ENCODE measurements at regions not wholly inside any gene's neighbourhood (a gene's known extent, or its start where the extent isn't known, plus 50 kb on each side); places are given as distances from the start of the nearest gene placed in this dataset.

- DNase-seq, result no peak
Measured at GRCh38 chr6:21382821-21383449, 210.6 kb upstream of the SOX4 start.

- no peak for DNase-seq
Measured at GRCh38 chr6:21383450-21384085, 210.0 kb upstream of the SOX4 start.

DNA sequence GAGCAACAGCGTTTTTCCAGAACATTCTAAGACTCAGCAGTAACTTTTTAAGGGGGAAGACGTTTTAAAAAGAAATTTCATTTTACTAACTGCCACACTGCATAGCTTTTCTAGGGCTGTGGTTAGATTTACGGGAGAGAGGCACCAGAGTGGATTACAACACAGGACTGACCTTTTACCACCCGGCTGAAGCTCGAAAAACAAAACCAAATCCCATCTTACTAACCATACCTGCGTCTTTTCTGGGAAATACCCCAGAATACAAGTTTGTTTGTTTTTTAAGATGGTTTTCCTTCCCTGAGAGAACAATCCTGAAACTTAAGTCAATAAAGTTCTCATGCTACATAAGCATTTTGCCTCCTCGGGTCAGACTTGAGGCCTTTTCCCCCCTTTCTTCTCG lies 209.3 kb upstream of the SOX4 start:
- DNase-seq, result no peak

- no peak for DNase-seq
Measured at GRCh38 chr6:21386744-21387143, 206.8 kb upstream of the SOX4 start.

- no peak for DNase-seq
Measured at GRCh38 chr6:21390532-21391213, 202.9 kb upstream of the SOX4 start.

- DNase-seq, result no peak
Measured at GRCh38 chr6:21392177-21392576, 201.4 kb upstream of the SOX4 start.

DNA sequence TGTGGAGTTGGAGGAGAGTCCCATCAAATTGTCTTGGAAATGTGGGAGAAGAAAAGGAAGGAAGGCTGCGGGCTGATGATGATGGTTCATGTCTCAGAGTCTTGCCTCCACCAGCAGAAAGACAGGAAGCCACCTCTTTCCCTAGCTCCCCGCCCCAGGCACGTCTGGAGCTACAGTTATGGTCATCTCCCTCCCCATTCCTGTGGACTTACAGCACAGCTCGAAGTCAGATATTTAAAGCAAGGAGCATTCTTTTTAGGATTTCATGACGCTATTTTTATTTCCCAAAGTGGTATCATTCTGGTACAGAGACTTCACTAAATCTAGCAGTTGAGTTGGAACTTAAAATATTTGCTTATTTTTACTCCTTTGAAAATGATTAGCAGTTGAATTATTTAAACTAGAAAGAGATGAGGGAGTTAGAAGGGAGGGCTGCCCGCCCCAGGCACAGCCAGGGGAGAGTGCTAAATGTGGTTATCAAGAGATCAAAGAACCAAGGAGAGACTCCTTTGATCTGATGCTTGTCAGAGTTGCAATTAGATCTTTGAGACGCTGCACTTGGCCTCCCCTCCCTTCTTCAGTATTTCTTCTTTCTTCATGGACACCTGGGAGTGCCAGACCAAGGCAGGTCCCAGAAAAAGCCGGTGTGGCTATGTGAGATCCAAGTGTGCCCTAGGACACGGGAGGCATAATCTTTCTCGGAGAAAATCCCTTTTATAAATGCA lies 199.9 kb upstream of the SOX4 start:
- no peak for DNase-seq

GRCh38 chr6:21395121-21395520 lies 198.4 kb upstream of the SOX4 start:
- DNase-seq, result no peak

- no peak for DNase-seq
Measured at GRCh38 chr6:21396313-21396712, 197.2 kb upstream of the SOX4 start.

DNA sequence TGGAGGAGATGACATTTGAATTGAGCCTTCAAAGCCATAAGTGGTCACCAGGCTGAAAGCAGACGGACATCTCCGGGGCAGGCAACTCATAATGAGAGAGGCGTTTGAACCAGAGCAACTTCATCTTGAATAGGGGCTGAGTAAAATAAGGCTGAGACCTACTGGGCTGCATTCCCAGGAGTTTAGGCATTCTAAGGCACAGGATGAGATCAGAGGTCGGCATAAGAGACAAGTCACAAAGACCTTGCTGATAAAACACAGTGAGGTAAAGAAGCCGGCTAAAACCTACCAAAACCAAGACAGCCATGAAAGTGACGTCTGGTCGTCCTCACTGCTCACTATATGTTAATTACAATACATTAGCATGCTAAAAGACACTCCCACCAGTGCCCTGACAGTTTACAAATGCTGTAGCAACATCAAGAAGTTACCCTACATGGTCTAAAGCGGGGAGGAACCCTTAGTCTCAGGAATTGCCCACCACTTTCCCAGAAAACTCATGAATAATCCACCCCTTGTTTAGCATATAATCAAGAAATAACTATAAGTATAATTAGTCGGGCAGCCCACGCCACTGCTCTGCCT lies 194.7 kb upstream of the SOX4 start:
- no peak for DNase-seq

- no peak for DNase-seq
Measured at GRCh38 chr6:21402368-21402767, 191.2 kb upstream of the SOX4 start.

DNA sequence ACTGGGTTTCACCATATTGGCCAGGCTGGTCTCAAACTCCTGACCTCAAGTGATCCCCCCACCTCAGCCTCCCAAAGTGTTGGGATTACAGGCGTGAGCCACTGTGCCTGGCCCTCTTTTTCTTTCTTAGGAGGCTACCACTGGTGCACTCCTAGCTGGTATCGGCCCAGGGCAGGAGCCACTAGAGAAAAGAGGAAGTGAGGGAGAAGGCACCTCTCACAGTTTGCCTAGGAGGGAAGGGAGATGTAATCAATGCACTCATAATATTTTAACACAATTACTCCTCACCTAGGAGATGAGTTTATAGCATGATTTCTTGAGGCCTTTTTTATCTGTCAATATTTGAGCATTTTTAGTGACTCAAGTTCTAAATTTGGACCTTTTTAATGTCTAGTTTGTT lies 189.0 kb upstream of the SOX4 start:
- no peak for DNase-seq

DNA sequence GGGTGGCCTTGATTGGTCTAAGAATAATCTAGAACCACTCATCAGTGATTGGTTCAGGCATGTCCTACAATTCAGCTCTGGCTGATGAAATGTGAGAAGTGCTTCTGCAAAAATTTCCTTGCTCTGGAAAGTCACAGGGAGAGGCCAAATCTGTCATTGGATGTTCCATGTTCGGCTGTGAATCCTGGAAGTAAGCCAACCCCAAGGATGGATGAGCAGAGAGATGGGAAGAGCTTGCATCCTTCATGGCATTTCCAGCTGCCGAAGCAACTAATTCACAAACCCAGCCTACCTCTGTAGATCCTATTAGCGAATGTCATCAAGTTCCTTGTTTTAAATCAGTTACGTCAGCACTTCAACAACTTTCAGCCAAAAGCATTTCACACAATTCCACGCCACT lies 187.2 kb upstream of the SOX4 start:
- DNase-seq, result no peak

GRCh38 chr6:21409231-21409630 lies 184.3 kb upstream of the SOX4 start:
- no peak for DNase-seq

DNA sequence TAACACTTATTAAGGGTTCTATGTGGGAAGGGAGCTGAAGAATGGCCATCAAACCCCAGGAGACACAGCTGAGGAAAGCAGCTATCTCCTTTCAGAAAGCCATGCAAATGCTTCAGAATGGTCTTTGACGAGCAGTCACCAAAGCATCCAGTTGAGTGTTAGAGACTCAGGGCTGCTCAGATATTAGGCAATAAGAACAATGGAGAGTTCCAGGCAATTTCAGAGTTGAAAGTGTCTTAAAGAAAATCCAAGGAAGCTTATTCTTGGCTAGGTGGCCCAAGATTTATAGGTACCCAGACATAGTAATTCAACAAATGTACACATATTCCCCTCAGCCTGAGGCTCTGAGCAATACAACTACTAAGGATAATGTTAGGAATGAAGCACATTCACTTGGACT lies 180.1 kb upstream of the SOX4 start:
- DNase-seq, result no peak

DNA sequence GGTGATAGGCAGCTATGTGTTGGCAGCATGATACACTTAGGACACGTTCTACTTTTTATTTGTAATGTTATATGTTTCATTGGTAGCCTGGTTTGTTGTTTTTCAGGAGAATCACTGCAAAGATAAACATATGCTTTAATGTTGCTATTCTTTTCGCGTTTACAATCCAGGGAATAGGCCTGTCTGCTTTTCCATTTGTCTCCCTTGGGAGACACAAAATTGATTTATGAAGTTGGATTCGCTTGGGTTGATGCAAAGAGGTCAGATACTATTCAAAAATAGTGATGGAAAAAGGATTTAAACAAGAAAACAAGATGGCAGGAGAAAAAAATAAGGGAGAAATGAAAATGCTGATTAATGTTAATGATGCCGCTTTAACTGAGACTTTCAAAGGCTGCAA lies 179.5 kb upstream of the SOX4 start:
- peak; percentile 46 for DNase-seq

- no peak for DNase-seq
Measured at GRCh38 chr6:21420146-21420878, 173.2 kb upstream of the SOX4 start.

DNA sequence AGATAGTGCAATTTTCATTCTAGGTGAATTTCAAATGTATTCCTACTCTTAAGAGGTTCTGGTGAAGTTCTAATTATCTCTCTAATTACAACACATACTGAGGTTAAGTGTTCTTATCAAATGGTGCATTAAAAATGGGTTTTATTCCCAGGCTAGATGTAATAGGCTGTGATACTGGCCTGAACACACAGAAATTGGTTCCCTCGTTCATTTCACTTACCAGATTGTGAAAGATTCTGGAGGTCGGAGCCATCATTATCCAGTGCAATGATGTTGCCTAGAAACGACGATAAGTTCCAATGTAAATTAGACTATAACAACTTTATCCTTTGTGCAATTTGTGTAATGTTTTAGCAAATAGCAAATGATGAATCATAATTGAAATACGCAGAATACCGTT lies 172.6 kb upstream of the SOX4 start:
- DNase-seq, result no peak

DNA sequence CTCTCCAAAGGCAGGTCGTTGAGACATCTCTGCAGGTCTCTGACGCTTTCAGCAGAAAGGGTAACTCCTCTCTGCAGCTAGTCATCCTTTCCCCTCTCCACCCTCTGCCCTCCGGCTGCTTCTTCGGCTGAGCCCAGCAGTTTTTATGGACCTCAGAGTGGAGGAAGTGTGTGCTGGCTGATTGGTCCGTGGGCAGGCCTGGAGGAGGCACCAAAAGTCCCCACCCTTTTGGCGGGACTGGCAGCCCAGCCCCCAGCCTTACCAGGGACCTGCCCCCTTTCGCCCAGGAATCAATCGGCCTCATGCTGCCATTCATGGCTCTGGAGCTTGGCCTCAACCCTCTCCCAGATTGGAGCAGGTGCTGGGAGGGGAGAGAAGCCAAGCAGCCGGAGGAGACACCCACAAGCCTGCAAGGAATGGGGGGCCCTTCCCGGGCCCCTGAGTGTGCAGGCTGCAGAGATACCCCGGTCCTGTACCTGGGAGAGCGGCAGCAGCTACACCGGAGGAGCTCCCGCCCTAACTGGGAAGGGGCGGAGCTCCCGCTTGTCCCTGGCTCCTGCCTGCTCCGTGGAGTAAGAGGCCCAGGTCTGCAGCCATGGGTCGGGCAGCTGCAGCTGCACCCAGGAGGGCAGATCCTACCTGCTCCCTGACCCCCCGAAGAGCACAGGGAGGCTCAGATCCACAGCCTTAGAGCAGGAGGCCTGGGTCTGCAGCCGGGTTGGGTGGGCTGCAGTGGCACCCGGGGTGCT lies 170.3 kb upstream of the SOX4 start:
- DNase-seq, result no peak

GRCh38 chr6:21426841-21427490 lies 166.6 kb upstream of the SOX4 start:
- DNase-seq, result no peak

- DNase-seq, result no peak
Measured at GRCh38 chr6:21429291-21429690, 164.3 kb upstream of the SOX4 start.
